GM18858 (cell line): ENCODE measurements at regions not wholly inside any gene's neighbourhood (a gene's known extent, or its start where the extent isn't known, plus 50 kb on each side); places are given as distances from the start of the nearest gene placed in this dataset.
"Not testable (repeated sequence)": the region's sequence is repeated elsewhere in the genome, so short reads cannot be mapped to it uniquely, and the experiment has no call there.

Experiments
- ATAC-seq: cut with Tn5 transposase; IDR thresholded peaks from one replicate; pipeline ENCODE4 v1.9.1; 2021; ENCODE audit not compliant: unreplicated experiment

GRCh38 chr3:166837535-166837934, 542.6 kb downstream of the ZBBX start:
- peak; percentile 70 for ATAC-seq

GRCh38 chr3:166836836-166837235, 543.3 kb downstream of the ZBBX start:
- ATAC-seq = no peak

GRCh38 chr3:166829896-166830295, 550.2 kb downstream of the ZBBX start:
- ATAC-seq = no peak

- no peak for ATAC-seq
These were observed 561.6 kb downstream of the ZBBX start for GRCh38 chr3:166818464-166818863.

GRCh38 chr3:166817269-166817668, 562.8 kb downstream of the ZBBX start:
- not testable (repeated sequence) for ATAC-seq

GRCh38 chr3:166810741-166811445, 569.2 kb downstream of the ZBBX start:
- ATAC-seq = no peak

GRCh38 chr3:166809520-166809919, 570.6 kb downstream of the ZBBX start:
- ATAC-seq = no peak

GRCh38 chr3:166788936-166789335, 591.2 kb downstream of the ZBBX start:
- ATAC-seq = no peak

GRCh38 chr3:166785876-166786275, 594.2 kb downstream of the ZBBX start:
- no peak for ATAC-seq

- no peak for ATAC-seq
These were observed 596.9 kb downstream of the ZBBX start for GRCh38 chr3:166783206-166783605.

- ATAC-seq = no peak
These were observed 615.3 kb downstream of the ZBBX start for GRCh38 chr3:166764698-166765318.

GRCh38 chr3:166759736-166760513, 620.2 kb downstream of the ZBBX start:
- ATAC-seq = no peak

GRCh38 chr3:166752214-166752613, 627.9 kb downstream of the ZBBX start:
- no peak for ATAC-seq

GRCh38 chr3:166743481-166744134, 636.5 kb downstream of the ZBBX start:
- ATAC-seq = no peak

- no peak for ATAC-seq
These were observed 645.4 kb downstream of the ZBBX start for GRCh38 chr3:166734734-166735133.

- ATAC-seq = no peak
These were observed 648.4 kb downstream of the ZBBX start for GRCh38 chr3:166731701-166732100.

- ATAC-seq = no peak
These were observed 658.6 kb downstream of the ZBBX start for GRCh38 chr3:166721466-166721865.

GRCh38 chr3:166714206-166714605, 665.9 kb downstream of the ZBBX start:
- no peak for ATAC-seq

- no peak for ATAC-seq
These were observed 666.3 kb downstream of the ZBBX start for GRCh38 chr3:166713787-166714186.

- ATAC-seq = no peak
These were observed 674.0 kb downstream of the ZBBX start for GRCh38 chr3:166706094-166706493.

- ATAC-seq = no peak
These were observed 682.6 kb downstream of the ZBBX start for GRCh38 chr3:166697495-166697894.
